CD1c-positive myeloid dendritic cell (primary cell): ENCODE measurements at regions not wholly inside any gene's neighbourhood (a gene's known extent, or its start where the extent isn't known, plus 50 kb on each side); places are given as distances from the start of the nearest gene placed in this dataset.
"Not testable (repeated sequence)": the region's sequence is repeated elsewhere in the genome, so short reads cannot be mapped to it uniquely, and the experiment has no call there.

ENCODE experiments used
- DNase-seq: peaks from one replicate; pipeline ENCODE4 v3.0.0-alpha.2; 2016; ENCODE audit errors: extremely low spot score

DNA sequence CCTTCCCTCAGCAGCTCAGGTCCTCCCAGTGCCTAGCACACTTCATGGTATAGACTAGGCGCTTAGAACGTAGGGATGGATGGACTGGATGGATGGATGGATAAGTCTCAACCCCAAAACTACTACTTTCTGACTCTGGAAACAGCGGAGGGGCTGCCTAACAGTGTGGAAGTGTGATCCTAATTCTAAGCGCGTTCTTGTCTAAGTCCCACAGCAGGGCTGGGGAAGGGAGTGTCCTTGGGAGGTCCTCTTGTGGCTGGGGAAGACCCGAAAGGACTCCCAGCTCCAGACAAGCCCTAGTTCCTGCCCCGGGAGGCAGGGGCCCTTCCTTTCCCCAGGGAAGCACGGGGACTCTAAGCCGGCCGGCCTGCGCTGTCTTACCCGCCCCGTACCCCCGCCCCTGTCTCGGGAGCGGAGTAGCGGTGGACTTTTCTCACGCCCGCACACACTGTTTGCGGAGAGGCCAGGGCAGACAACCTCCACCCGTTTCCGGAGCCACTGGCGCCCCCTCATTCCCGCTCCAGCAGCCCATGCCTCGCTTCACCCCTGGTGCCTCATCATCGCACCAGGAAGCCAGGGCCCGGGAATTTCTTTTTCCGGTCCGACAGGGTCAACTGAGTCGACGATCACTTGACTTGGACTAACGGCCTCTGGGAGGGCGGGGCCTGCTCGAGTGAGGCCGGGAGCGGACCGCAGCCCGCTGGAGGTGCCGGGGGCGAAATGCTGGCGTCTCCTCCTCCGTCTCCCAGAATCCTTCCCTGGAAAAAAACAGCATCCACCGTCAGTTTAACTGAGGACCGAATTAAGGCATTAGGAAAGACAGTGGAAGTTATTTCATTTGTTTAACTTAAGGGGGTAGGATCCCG is 133.3 kb downstream of the TBC1D2B start:
- peak; percentile 69 for DNase-seq

DNA sequence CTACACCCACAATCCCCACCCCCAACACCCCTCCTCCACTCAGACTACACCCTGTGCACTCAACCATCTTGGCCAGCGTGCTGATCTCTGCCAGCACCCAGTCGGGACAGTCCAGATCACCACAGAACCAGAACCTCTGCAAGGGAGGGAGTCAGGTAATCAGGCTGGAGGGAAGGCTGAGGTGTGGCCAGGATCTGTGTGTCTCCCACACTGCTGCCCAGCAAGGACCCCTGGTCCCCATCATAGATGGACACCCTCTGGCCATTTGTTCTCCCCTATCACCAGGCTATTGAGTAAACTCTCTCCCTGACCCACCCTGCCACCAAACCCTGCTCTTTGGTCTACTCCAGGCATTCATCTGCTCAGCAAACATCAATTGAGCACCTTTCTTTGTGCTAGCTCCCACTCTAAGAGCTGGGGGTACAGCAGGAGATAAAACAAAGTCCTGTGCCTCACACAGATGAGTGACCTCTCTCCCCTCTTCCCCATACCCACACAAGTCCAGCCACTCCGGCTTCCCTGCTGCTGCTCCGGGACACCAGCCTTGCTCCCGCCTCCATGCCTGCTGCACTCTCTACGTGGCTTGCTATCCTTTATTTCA is 134.8 kb downstream of the TBC1D2B start:
- no peak for DNase-seq

DNA sequence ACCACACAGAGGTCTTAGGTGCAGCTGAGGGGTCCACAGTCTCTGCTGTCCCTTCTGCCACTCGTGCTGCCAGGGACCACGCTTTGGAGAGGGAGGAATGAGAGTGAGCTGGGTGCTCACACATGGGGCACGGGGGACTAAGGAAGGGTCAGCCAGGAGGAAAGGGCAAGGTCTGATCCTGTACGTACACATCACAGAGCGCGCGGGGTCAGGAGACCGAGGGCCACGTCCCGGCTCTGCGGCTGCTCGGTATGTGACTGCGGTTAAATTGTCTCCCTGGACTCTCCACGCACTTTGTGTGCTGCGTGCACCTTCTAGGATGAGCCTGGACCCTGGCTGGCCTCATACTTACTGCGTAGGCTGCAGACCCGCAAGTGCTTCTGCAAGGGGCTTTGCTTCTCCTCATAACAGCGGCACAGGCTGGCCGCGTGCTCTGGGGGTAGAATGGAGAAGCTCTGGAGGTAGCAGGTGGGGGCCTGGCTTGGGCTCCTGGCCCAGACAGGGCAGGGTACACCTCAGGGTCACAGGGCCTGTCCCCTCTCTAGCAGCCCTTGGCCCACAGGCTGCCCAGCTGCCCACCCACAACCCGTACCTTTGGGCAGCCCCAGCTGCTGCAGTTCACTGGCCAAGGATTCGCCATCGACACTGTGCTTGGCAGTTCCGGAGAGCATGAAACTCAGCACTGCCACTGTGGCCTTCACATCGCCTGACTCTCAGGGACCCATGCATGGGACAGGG is 136.3 kb downstream of the TBC1D2B start:
- not testable (repeated sequence) for DNase-seq

DNA sequence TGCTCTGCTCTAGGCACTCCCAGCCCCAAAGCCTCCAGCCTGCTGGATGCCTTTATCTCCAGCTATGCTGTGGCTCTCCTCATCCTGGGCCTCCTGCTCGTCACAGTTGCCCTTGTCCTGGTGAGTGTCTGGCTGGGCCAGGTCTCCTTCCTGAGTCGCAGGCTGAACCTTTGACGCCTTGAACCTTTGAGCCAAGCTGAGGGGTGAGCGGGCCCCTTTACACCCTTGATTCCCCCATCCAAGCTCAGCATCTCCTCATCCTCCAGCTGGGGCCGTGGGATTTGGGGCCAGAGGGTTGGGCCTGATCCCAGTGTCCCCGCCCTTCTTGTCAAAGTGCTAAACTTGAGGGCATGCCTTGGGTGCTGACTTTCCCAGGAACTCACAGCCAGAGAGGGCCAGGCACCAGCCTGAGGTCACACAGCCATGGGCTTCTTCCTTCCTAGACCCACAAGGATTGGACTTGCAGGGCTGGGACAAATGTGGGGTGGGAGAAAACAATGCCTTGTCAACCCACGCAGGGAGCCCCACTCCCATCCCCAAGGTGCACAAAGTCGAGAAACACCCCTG is 137.0 kb downstream of the TBC1D2B start:
- DNase-seq, result no peak

DNA sequence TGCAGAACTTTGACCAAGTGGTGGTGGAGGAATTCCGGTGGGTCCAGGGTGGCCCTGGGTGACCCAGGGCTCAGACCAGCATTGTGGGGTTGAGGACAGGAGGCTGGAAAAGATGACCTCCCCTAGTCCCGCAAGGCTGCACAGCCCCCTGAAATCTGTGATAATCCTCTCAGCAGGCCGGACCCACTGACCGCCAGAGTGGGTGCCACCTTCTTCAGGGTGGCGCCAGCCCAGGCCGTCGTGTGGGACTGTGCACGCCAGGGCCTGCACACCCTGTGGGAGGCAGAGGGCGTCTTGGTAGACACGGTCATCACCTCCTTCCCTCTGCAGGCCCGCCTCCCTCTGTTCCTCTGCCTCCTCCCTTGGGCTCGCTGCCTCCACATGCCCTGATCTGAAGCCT is 137.7 kb downstream of the TBC1D2B start:
- no peak for DNase-seq

DNA sequence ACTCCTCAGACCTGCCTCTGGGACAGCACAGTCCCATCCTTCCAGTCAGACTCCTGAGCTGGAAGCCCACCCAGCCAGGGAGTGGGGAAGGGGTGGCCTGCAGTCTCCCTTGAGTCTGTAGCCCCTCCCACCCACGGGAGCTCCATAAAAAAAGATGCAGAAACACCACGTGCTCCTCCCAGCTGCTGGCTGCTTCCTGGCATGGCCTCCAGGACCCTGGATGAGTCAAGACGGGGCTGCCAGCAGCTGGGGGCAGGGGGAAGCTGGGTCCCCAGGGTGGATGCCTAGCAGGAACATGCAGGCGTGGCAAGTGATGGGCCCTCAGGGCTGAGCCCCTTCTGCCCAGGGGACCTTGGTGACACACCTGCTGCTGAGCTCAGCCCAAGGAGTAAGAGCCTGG is 138.5 kb downstream of the TBC1D2B start:
- DNase-seq, result not testable (repeated sequence)

DNA sequence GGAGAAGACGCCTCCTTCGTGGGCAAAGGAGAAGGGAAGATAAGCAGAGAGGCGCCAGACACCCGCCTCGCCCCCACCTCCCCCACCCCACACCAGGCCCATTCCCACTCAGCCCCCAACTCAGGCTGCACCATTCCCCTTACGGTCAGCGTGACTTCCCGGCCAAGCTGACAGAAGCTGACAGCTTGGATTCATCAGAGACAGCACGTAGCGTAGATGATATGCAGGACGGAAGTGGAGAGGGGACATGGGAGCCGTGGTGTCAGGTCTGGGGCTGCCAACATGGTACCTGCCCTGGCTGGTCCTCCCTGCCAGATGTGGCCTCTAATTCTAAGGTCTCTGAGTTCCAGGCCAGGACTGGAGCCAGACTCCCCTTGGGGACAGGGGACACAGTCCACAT is 139.0 kb downstream of the TBC1D2B start:
- not testable (repeated sequence) for DNase-seq

DNA sequence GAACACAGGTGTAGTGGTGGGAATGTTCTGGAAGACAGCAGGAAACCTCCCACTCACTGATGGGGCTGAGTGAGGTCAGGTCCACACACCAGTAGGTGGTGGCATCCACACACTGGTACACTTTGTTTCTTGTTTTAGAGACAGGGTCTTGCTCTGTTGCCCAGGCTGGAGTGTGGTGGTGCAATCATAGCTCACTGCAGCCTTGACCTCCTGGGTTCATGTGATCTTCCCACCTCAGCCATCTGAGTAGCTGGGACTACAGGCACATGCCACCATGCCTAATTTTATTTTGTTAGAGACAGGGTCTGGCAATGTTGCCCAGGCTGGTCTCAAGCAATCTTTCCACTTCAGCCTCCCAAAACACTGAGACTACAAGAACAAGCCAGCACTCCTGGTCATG is 140.9 kb downstream of the TBC1D2B start:
- not testable (repeated sequence) for DNase-seq

DNA sequence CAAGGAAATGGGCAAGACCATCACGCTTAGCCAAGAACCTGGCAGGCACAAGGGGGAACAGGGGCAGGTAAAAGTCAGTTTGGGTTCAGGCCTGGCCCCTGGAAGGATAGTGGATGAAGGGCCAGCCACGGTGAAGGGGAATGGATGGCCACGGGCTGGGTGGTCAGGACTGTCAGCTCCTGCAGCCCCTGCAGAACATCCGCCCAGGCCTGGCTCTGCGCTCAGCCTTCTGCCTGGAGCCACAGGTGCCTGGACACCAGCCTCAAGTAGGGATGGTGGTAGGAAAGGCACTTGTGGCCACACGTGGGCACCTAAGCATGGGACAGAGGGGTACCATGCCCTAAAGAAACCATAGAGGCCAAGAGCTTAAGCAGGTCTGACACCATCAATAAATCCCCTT is 143.0 kb downstream of the TBC1D2B start:
- not testable (repeated sequence) for DNase-seq

DNA sequence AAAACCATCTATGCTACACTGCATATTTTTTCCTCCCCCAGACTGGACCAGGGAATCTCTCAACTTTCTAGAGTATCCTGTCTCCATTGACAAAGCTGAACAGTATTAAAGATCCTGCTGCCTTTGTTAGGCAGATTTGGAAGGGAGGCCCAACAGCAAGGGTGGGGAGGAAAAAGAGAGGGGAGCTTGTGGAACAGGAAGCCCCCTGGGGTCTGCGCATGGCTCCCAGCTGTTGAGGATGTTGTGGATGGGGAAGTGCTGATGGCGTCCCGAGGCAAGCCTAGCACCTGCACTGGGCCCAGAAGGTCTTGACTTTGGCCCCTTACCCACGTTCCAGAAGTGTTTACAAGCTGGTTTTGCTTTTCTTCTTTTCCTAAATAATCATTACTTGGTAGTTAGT is 146.6 kb downstream of the TBC1D2B start:
- DNase-seq, result not testable (repeated sequence)

DNA sequence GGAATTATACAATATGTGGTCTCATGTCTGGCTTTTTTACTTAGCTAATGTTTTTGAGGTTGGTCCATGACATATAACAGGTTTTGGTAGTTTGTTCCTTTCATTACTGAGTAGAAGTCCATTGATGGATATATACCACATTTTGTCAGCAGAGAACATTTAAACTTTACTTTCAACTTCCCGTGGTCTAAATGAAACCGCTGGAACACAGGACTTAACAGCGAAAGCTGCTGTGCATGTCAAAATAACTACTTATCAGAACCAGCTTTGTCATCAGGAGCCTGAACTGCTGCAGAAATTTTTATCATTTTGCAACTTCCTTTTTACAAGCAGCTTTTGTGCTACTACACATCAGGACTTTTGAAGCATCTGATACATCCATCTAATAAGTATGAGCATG is 147.0 kb downstream of the TBC1D2B start:
- not testable (repeated sequence) for DNase-seq

DNA sequence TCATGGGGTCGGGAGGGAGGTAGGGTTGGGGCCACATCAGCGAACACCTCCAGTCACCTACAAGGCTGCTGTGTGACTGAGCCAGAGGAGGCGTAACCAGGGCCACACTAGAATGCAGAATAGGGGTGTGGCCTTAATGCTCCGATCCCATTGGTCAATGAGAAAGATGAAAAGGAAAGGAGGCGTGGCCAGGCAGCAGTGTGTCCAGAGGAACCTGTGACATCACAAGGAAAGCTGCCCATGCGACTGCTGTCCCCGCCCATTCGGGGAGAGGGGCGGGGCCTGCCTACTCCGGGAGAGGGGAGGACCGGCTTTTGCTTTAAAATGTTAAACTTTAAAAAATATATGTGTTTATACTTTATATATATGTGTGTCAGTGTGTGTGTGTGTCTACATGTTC is 150.7 kb downstream of the TBC1D2B start:
- not testable (repeated sequence) for DNase-seq

DNA sequence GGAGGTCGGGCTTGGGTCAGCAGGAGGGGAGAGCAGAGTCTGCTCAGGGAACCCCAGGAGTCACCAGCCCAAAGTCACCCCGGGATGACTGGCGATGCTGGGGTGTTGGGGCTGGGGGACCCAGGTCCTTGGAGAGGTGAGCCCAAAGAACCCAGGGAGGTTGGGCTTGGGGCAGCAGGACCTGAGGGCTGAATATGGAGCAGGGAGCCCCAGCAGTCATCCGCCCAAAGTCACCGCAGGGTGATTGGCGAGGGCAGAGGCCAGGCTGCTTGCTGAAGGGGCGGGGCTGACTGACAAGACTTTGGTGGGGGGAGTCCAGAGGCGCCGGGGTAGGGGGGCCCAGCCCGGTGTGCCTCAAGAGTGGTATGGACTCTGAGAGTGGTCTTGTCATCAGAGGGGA is 151.2 kb downstream of the TBC1D2B start:
- not testable (repeated sequence) for DNase-seq

DNA sequence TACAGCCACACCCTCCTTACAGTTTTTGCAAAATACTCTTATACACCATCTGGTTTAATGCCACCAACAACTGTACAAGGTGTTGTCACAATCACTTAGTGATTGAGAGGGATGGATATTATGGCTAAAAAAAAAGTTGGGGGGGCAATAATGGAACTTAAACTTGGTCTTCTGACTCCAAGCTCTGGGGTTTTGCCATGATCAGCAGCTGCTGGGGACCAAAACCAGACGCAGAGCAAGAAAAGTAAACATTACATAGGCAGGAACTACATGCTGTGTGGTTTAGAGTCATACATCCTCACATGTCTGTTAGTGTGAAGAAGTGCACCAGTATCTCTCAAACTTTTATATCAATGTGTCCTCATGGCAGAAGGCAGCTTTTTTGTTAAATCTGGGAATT is 152.4 kb downstream of the TBC1D2B start:
- DNase-seq, result not testable (repeated sequence)

DNA sequence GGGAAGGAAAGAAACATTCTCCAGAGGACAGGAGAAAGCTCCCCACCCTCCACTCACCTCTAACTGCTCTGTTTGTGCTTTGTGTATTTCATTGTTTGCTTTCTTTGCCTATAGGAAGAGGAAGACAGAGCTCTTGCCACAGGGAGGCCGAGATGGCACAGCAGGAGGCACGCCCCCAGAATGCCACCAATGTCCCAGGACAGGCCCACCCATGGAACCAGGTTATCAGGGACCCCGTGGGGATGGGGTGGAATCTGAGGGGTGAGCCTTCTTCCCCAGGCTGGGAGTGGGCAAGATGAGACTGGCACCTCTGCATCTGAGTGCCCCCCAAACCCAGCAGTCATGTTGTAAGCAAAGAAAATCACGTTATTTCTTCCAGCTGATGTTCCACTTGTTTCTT is 155.8 kb downstream of the TBC1D2B start:
- DNase-seq, result no peak

DNA sequence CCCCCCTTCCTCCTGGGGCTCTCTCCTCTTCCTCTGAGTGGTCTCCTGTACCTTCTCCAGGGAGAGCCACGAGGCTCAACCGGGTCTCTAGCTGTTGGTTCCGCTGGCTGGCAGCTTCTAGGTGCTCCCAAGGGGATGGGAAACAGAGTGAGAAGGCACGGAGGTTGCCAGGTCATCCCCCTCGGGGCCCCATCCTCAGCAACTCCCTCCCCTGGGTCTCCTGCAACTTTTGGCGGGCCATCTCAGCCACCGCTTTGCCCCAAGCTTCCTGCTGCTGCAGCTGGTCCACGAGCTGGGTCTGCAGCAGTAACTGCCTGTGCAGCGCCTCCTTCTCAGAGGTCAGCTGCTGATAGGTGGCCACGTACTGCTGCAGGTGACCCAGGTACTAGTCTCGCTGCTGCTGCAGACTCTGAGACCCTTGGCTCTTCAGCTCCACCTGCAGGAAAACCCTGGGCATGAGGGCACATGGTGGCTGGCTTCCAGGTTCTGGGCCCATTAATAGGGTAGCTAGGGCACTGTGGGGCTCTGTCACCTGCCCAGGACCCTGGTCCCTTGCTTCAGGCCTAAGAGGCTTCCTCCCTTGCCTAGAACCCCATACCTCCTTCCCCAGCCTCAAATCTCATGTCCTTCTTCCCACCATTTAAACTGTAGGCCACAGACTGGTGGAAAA is 160.4 kb downstream of the TBC1D2B start:
- not testable (repeated sequence) for DNase-seq

DNA sequence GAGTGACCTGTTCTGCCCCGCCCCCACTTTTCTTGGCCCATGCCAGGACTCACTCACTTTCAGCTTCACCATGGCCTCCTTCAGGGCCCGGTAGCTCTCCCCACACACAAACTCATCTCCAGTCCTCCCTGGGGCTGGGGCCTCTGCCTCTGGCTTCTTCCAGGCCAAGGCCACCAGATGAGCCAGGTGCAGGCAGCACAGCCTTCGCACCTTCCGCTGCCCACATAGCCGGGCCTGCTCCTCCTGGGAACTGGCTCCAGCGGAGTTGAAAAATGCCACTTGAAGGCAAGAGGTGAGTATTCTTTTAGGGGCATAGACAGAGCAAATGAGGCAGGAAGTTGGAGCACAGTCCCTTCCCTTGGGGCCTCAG is 161.6 kb downstream of the TBC1D2B start:
- not testable (repeated sequence) for DNase-seq

DNA sequence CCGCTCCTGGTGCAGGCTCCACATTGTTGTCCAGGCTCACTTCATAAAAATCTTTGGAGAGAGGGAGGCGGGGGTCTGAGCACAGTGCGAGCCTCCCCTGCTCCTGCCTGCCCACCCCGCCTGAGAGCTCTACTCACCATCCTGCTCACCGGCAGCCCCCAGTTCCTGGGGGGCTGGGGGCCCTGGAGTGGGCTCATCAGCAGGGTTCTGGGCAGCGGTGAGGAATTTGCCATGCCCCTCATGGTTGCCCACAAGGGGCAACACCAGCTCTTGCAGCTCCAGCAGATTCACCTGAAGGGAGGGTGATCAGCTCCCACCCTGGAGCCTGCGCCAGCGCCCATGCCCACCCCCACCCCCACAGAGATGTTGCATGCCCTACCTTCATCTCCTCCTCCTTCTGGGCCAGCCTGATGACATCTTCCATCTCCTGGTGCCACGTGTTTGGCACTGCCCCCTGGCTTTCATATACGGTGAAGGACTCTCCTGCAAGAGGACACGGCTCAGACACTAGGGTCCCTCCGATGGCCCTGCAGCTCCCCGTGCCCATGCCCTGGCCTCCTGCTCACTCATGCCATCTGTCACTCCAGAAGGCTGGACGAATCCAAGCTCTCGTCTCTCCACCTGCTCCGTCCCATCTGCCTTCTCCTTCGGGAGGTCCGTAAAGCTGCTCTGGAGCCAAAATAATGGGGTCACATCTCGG is 162.1 kb downstream of the TBC1D2B start:
- no peak for DNase-seq

DNA sequence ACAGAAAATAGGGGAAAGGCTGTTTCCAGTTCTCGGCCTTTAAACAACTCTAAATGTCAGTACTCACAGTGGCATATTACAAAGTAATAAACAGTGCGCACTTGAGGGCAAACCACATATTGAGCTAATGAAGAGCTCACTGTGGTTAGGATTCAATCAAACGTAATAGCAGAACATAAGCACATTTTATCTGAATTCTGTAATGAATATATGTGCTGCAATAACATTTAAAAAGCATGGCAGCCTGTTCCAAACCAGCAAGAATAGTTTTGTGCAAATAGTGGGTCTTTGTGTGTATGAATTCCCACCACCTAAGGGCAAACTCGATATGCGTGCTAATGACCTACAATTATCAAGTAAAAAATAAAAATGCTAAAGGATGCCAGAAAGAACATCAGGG is 163.0 kb downstream of the TBC1D2B start:
- not testable (repeated sequence) for DNase-seq

DNA sequence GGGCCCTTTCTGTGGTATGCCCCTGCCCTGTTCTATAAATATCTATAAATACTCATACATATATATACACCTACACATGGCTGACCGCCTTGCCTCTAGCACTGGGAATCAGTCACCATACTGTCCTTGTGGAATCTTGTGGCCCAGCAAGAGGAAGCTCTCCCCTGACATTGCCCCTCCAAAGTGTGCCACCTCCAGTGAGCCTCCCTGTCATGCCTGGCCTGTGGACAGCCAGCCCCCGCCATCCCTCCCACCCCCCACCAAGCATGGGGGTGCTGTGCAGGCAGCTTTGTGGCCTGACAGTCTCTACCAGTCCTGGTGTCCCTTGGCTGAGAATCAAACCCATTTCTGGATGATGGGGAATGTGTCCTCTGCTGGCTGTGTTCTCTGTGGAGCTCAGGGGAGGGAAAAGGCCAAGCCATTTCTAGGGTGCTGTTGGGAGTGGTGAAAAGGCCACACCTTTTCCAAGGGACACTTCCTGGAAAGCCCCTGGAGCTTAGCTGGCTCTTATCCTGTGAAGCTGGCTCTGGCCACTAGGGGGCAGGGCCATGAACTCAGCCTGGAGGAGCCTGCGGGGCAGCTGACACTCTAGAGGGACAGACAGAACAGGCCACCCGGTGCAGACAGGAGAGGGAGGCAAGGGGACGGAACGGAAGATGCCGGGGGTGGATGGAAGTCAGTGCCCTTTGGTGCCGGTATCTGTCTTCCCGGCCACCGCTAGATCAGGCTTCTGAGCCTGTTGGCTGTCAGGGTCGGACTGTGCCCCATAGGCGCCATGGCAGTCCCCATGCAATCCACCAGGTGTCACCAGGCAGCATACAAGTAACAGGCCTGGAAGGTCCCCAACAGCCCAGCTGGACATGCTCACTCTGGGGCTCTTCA is 167.2 kb downstream of the TBC1D2B start:
- peak; percentile 76 for DNase-seq
